ENCODE measurements at regions not wholly inside any gene's neighbourhood (a gene's known extent, or its start where the extent isn't known, plus 50 kb on each side); places are given as distances from the start of the nearest gene placed in this dataset.

- Histone ChIP-seq H2BK12ac (ENCODE audit: low read depth, low read length) (no peak overlapping the region), H3K14ac (ENCODE audit: insufficient read length) (no peak overlapping the region), H3K4me3 (ENCODE audit: extremely low read depth in 1 of 4, insufficient read depth in 2 of 4, low read depth in 3 of 4, low read length in 4 of 4) (no peak overlapping the region), H2BK120ac (replicated peaks; ENCODE audit: low read depth, low read length) (no peak overlapping the region), H3K23ac (ENCODE audit: insufficient read length) (no peak overlapping the region), H3K4me2 (ENCODE audit: insufficient read depth in 1 of 2, low read depth in 2 of 2, low read length in 2 of 2) (no peak overlapping the region; a peak in 1 of 4 replicates), H4K91ac (replicated peaks; ENCODE audit: insufficient read length, low read length) (no peak overlapping the region), H3K36me3 (ENCODE audit: control insufficient read depth in 2 of 4, insufficient read depth in 4 of 4, low read length in 3 of 4) (no peaks in the 10 kb centered on the region), H3K9ac (replicated peaks in 1 of 4; ENCODE audit: extremely low read depth in 1 of 4, low read depth in 3 of 4, low read length in 3 of 4) (no peak overlapping the region), H2AFZ (ENCODE audit: low read length) (no peak overlapping the region), H3K27ac (ENCODE audit: low read depth, low read length) (no peak overlapping the region), H2BK20ac (ENCODE audit: low read length) (peak overlapping the region; percentile 15; the same call in 1 of the 2 replicates), H3K79me1 (ENCODE audit: low read depth, low read length) (no peaks in the 10 kb centered on the region), H3K79me2 (ENCODE audit: control insufficient read depth in 1 of 2, insufficient read depth in 2 of 2, low read length in 2 of 2) (no peaks in the 10 kb centered on the region), H3K56ac (replicated peaks; ENCODE audit: insufficient read length, low read depth, low read length) (no peak overlapping the region), H3K4ac (replicated peaks; ENCODE audit: insufficient read length, low read depth, low read length) (no peak overlapping the region), H2AK5ac (ENCODE audit: low read depth, low read length) (0 out of 2 replicates have a peak overlapping the region, but pooled peaks have one; percentile 53), H4K5ac (ENCODE audit: insufficient read length, low read depth, low read length) (no peak overlapping the region), H4K8ac (ENCODE audit: extremely low read depth, insufficient read depth, low read length) (no peak overlapping the region; the same call in 1 of the 2 replicates), H2BK15ac (ENCODE audit: low read length) (peak overlapping the region; percentile 36; the same call in 1 of the 2 replicates), H3K9me3 (ENCODE audit: insufficient read depth in 2 of 2, low read depth in 1 of 2, low read length in 1 of 2) (no peaks in the 10 kb centered on the region), H3K27me3 (replicated peaks in 1 of 4; ENCODE audit: control insufficient read depth in 3 of 4, extremely low read depth in 1 of 4, insufficient read depth in 3 of 4, low read length in 3 of 4) (no peaks in the 10 kb centered on the region), H3K4me1 (replicated peaks in 1 of 4; ENCODE audit: control insufficient read depth in 3 of 4, insufficient read depth in 4 of 4, low read length in 3 of 4) (peaks cover 0 to 3% (median 0%) of the 10 kb centered on the region in 4 experiments; a peak in 2 of 7 replicates), H4K20me1 (replicated peaks in 1 of 2; ENCODE audit: control insufficient read depth in 1 of 2, insufficient read depth in 2 of 2, low read length in 2 of 2) (no peaks in the 10 kb centered on the region), H2BK5ac (ENCODE audit: low read depth, low read length) (no peak overlapping the region), H3K23me2 (ENCODE audit: low read depth, low read length) (no peaks in the 10 kb centered on the region), H3K18ac (ENCODE audit: extremely low read depth, low read length) (no peak overlapping the region)
- CTCF ChIA-PET (ENCODE audit: partially characterized antibody), result interaction anchor here (0.7 to 0.9 kb wide), 2 partner anchors 56 to 132 kb away, joined by 3 read pairs; no protein-coding TSS in a partner anchor
- FAIRE-seq (no peak), DNase-seq (ENCODE audit: low read depth in 1 of 2, low spot score in 2 of 2) (no peak)
- WGBS, 2 experiments (ENCODE audit: extremely low coverage in 1 of 2, insufficient coverage in 1 of 2, insufficient read length in 1 of 2, insufficient replicate concordance in 2 of 2, low coverage in 1 of 2, low lambda C conversion rate in 2 of 2, missing lambda C conversion rate in 1 of 2), result 74% methylated on average over 11 of the region's 11 CpGs; no CpG with 5 or more reads in 1 of the 2 experiments
- POLR2A ChIA-PET (ENCODE audit: partially characterized antibody), result no interaction called here
- TF ChIP-seq GABPA (IDR thresholded peaks at IDR 0.05; ENCODE audit: borderline replicate concordance, insufficient read depth, low read length), result no peak
- TF ChIP-seq POLR2AphosphoS5 (IDR thresholded peaks at IDR 0.05; ENCODE audit: low read depth, low read length), result no peak
- TF ChIP-seq JUND (IDR thresholded peaks at IDR 0.05; ENCODE audit: low read length), result no peak
- no peak for TF ChIP-seq POU5F1 (IDR thresholded peaks at IDR 0.05; ENCODE audit: low read depth, low read length)
- no peak for TF ChIP-seq RBBP5 (IDR thresholded peaks at IDR 0.05; ENCODE audit: borderline replicate concordance, low read depth, low read length)
- no peak for TF ChIP-seq SP2 (IDR thresholded peaks at IDR 0.05; ENCODE audit: low read length)
- no peak for TF ChIP-seq ZNF274 (IDR thresholded peaks at IDR 0.05; ENCODE audit: borderline replicate concordance, extremely low read depth, low read length)
- no peak for TF ChIP-seq EZH2 (IDR thresholded peaks at IDR 0.05; ENCODE audit: low read depth, low read length, severe bottlenecking)
- no peak for TF ChIP-seq HDAC2 (IDR thresholded peaks at IDR 0.05; ENCODE audit: borderline replicate concordance in 1 of 2, low read depth in 2 of 2, low read length in 2 of 2)
- no peak for TF ChIP-seq KDM1A (IDR thresholded peaks at IDR 0.05; ENCODE audit: borderline replicate concordance, low read length)
- TF ChIP-seq BCL11A (IDR thresholded peaks at IDR 0.05; ENCODE audit: low read depth in 2 of 2, low read length in 2 of 2), result no peak
- TF ChIP-seq SIRT6 (IDR thresholded peaks at IDR 0.05; ENCODE audit: low read length), result no peak
- no peak for TF ChIP-seq KDM4A (IDR thresholded peaks at IDR 0.05; ENCODE audit: low read depth, low read length, severe bottlenecking)
- TF ChIP-seq MAX (IDR thresholded peaks at IDR 0.05), result no peak
- no peak for TF ChIP-seq MAFK (IDR thresholded peaks at IDR 0.05; ENCODE audit: low read depth, low read length)
Observed at GRCh38 chr15:77692614-77693013, 59.9 kb upstream of the LINGO1 start.

Data from H1 (cell line).